ENCODE measurements at regions not wholly inside any gene's neighbourhood (a gene's known extent, or its start where the extent isn't known, plus 50 kb on each side); places are given as distances from the start of the nearest gene placed in this dataset.

- Histone ChIP-seq H3K9me3 (no peaks in the 10 kb centered on the region), H3K36me3 (no peaks in the 10 kb centered on the region), H3K4me3 (no peak overlapping the region), H3K27me3 (no peaks in the 10 kb centered on the region), H3K4me1 (peaks cover 0 to 5% (median 3%) of the 10 kb centered on the region in 4 donors), H3K27ac (replicated peaks in 1 of 4) (no peak overlapping the region)
- intact Hi-C loops (cut with DNase I), result no loop called here
- TF ChIP-seq POLR2A (IDR thresholded peaks at IDR 0.05; ENCODE audit: low read depth) (no peak), POLR2AphosphoS5 (IDR thresholded peaks at IDR 0.05) (no peak), EP300 (IDR thresholded peaks at IDR 0.05) (no peak), CTCF (IDR thresholded peaks at IDR 0.05) (no peak)
- DNase-seq (ENCODE audit: extremely low spot score), result no peak
Observed at GRCh38 chr18:45430041-45430440, 185.2 kb upstream of the SLC14A2 start.

GRCh38 chr18:45435810-45436209 is 179.5 kb upstream of the SLC14A2 start:
- intact Hi-C loops (cut with DNase I), result no loop called here
- Histone ChIP-seq H3K4me1 (peaks cover 8 to 57% (median 42%) of the 10 kb centered on the region in 4 donors), H3K27me3 (no peaks in the 10 kb centered on the region), H3K4me3 (no peak overlapping the region), H3K27ac (replicated peaks in 1 of 4) (no peak overlapping the region), H3K9me3 (no peaks in the 10 kb centered on the region), H3K36me3 (no peaks in the 10 kb centered on the region)
- TF ChIP-seq POLR2A (IDR thresholded peaks at IDR 0.05; ENCODE audit: low read depth) (no peak), POLR2AphosphoS5 (IDR thresholded peaks at IDR 0.05) (no peak), EP300 (IDR thresholded peaks at IDR 0.05) (no peak), CTCF (IDR thresholded peaks at IDR 0.05) (no peak)
- no peak for DNase-seq (ENCODE audit: extremely low spot score)
- WGBS, result 82% methylated on average over 3 of the region's 3 CpGs

- 97% methylated on average over 8 of the region's 9 CpGs for WGBS
- Histone ChIP-seq H3K36me3 (no peaks in the 10 kb centered on the region), H3K27me3 (no peaks in the 10 kb centered on the region), H3K4me3 (no peak overlapping the region), H3K27ac (replicated peaks in 1 of 4) (no peak overlapping the region), H3K9me3 (no peaks in the 10 kb centered on the region), H3K4me1 (peaks cover 8 to 59% (median 45%) of the 10 kb centered on the region in 4 donors)
- no peak for DNase-seq (ENCODE audit: extremely low spot score)
- intact Hi-C loops (cut with DNase I), result no loop called here
- TF ChIP-seq POLR2A (IDR thresholded peaks at IDR 0.05; ENCODE audit: low read depth), result no peak
- no peak for TF ChIP-seq POLR2AphosphoS5 (IDR thresholded peaks at IDR 0.05)
- no peak for TF ChIP-seq EP300 (IDR thresholded peaks at IDR 0.05)
- TF ChIP-seq CTCF (IDR thresholded peaks at IDR 0.05), result no peak
Observed at GRCh38 chr18:45437366-45437765, 177.9 kb upstream of the SLC14A2 start.

GRCh38 chr18:45439851-45440645 is 175.2 kb upstream of the SLC14A2 start:
- WGBS, result 66% methylated on average over 2 of the region's 2 CpGs
- intact Hi-C loops (cut with DNase I), result loop anchor here (10.0 kb wide), 1 partner anchor 765 kb away; no protein-coding TSS in a partner anchor
- H3K27me3 ChIP-seq, result no peaks in the 10 kb centered on the region

More at GRCh38 chr18:45439851-45440645, 175.2 kb upstream of the SLC14A2 start:
- Histone ChIP-seq H3K36me3 (no peaks in the 10 kb centered on the region), H3K9me3 (no peaks in the 10 kb centered on the region), H3K4me1 (peaks cover 8 to 58% (median 40%) of the 10 kb centered on the region in 4 donors), H3K27ac (replicated peaks in 1 of 4) (peak overlapping the region in 1 of 4 donors; percentile 5), H3K4me3 (no peak overlapping the region)
- TF ChIP-seq POLR2AphosphoS5 (IDR thresholded peaks at IDR 0.05) (no peak), CTCF (IDR thresholded peaks at IDR 0.05) (no peak), POLR2A (IDR thresholded peaks at IDR 0.05; ENCODE audit: low read depth) (no peak), EP300 (IDR thresholded peaks at IDR 0.05) (no peak)
- no peak for DNase-seq (ENCODE audit: extremely low spot score)
